ENCODE measurements at regions not wholly inside any gene's neighbourhood (a gene's known extent, or its start where the extent isn't known, plus 50 kb on each side); places are given as distances from the start of the nearest gene placed in this dataset.

DNA sequence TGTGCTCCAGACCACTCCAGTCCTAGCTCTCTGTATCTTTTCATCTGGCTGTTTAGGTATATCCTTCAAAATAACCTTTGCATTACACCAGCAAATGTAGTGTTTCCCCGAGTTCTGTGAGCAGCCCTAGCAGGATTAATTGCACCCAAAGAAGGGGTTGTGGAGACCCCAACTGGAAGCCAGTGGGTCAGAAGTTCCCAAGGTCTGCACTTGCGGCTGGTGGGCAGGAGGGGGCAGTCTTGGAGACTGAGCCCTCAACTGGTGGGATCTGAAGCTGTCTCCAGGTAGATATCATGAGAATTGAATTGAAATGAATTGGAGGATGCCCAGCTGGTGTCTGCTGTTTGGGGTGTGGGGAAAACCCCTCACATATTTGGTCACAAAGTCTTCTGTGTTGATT, 1485.3 kb upstream of the TENM3 start:
- DNase-seq (ENCODE audit: extremely low spot score, unreplicated experiment), result no peak
- H3K27ac Mint-ChIP-seq (ENCODE audit: unreplicated experiment), result no peak overlapping the region
- H3K4me3 Mint-ChIP-seq (ENCODE audit: unreplicated experiment), result no peak overlapping the region

DNA sequence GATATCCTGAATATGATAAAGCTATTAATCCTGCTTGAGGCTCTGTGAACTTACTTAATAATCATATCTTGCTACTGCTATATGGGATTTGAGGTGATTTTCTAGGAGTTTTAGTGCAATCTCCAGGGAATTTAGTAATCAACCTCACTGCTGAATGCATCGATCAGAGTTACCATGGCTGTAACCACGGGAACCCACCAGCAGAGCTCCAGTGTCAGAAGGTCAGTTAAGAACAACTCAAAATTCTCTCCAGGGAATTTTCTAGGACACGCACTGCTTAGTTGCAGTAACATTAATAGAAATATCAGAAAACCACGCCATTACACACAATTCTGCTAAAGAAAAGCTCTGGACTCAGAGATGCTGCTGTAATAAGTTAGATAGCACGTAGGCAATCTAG, 1477.2 kb upstream of the TENM3 start:
- no peak for DNase-seq (ENCODE audit: extremely low spot score, unreplicated experiment)
- no peaks in the 10 kb centered on the region for H3K9me3 Mint-ChIP-seq (ENCODE audit: unreplicated experiment)
- no peak overlapping the region for H3K4me3 Mint-ChIP-seq (ENCODE audit: unreplicated experiment)
- no peaks in the 10 kb centered on the region for H3K27me3 Mint-ChIP-seq (ENCODE audit: unreplicated experiment)
- H3K27ac Mint-ChIP-seq (ENCODE audit: unreplicated experiment), result no peak overlapping the region
- TF ChIP-seq, protein P1, sequence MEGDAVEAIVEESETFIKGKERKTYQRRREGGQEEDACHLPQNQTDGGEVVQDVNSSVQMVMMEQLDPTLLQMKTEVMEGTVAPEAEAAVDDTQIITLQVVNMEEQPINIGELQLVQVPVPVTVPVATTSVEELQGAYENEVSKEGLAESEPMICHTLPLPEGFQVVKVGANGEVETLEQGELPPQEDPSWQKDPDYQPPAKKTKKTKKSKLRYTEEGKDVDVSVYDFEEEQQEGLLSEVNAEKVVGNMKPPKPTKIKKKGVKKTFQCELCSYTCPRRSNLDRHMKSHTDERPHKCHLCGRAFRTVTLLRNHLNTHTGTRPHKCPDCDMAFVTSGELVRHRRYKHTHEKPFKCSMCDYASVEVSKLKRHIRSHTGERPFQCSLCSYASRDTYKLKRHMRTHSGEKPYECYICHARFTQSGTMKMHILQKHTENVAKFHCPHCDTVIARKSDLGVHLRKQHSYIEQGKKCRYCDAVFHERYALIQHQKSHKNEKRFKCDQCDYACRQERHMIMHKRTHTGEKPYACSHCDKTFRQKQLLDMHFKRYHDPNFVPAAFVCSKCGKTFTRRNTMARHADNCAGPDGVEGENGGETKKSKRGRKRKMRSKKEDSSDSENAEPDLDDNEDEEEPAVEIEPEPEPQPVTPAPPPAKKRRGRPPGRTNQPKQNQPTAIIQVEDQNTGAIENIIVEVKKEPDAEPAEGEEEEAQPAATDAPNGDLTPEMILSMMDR (IDR thresholded peaks at IDR 0.05), result no peak
- no peaks in the 10 kb centered on the region for H3K36me3 Mint-ChIP-seq (ENCODE audit: unreplicated experiment)
- peaks cover 13% of the 10 kb centered on the region for H3K4me1 Mint-ChIP-seq (ENCODE audit: unreplicated experiment)

More for the DNA sequence above, 1485.3 kb upstream of the TENM3 start:
- Mint-ChIP-seq H3K27me3 (ENCODE audit: unreplicated experiment) (no peaks in the 10 kb centered on the region), H3K9me3 (ENCODE audit: unreplicated experiment) (no peaks in the 10 kb centered on the region), H3K4me1 (ENCODE audit: unreplicated experiment) (no peaks in the 10 kb centered on the region), H3K36me3 (ENCODE audit: unreplicated experiment) (no peaks in the 10 kb centered on the region)
- TF ChIP-seq, protein P1 (IDR thresholded peaks at IDR 0.05), result no peak

DNA sequence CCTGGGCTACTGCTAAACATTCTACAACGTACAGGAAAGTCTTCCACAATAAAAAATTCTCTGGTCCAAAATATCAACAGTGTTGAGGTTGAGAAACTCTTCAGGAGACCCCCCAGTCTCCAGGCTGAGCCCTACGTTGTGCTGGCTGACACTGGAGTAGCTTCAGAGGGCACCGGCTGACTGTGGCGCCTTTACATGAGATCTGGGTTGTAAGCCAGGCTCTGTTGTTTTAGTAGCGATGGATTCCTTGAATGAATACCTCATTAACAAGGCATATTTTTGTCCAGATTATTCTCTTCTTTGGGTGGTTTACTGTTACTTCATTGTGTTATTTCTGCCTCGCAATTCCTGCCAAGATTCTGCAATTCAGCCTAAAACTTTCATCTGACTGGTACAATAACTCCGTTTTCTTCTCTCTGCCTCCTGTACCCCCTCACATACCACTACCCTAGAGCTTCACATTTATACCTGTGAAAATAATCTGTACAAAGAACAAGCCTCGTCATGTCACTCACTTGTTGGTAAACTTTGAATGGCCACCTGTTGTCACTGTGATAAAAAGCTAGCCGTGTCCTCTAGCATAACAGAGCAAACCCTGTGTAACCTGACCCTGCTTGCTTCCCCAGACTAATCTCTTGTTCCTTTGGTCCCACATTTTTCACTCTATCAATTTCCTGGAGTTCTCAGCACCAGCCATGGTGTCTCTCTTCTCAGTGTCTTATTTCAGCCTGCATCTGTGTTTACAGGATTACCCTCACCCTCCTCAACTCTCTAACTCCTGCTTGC, 1476.1 kb upstream of the TENM3 start:
- DNase-seq (ENCODE audit: extremely low spot score, unreplicated experiment), result no peak
- Mint-ChIP-seq H3K4me3 (ENCODE audit: unreplicated experiment) (no peak overlapping the region), H3K27me3 (ENCODE audit: unreplicated experiment) (no peaks in the 10 kb centered on the region), H3K27ac (ENCODE audit: unreplicated experiment) (no peak overlapping the region), H3K9me3 (ENCODE audit: unreplicated experiment) (no peaks in the 10 kb centered on the region), H3K4me1 (ENCODE audit: unreplicated experiment) (peaks cover 13% of the 10 kb centered on the region), H3K36me3 (ENCODE audit: unreplicated experiment) (no peaks in the 10 kb centered on the region)
- TF ChIP-seq, protein P1 (IDR thresholded peaks at IDR 0.05), result no peak

DNA sequence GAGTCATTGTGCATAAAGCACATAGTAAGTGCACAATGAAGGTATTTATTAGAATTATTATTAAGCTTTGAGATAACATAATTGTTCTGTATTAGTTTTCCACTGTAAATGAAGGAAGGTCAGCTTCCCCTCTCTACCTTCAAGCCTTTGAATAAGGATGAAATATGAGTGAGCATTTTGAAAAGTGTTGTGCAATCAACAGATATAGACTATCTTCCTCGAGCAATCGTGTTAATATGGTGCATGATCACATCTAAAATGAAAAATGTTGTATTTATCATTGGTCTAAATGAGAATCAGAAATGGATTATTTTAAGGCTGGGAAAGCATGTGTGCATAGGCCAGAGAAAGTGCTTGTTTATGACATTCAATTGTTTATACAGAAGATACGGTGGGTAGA, 1474.6 kb upstream of the TENM3 start:
- TF ChIP-seq, protein P1 (IDR thresholded peaks at IDR 0.05), result no peak
- Mint-ChIP-seq H3K27me3 (ENCODE audit: unreplicated experiment) (no peaks in the 10 kb centered on the region), H3K36me3 (ENCODE audit: unreplicated experiment) (no peaks in the 10 kb centered on the region)

DNA sequence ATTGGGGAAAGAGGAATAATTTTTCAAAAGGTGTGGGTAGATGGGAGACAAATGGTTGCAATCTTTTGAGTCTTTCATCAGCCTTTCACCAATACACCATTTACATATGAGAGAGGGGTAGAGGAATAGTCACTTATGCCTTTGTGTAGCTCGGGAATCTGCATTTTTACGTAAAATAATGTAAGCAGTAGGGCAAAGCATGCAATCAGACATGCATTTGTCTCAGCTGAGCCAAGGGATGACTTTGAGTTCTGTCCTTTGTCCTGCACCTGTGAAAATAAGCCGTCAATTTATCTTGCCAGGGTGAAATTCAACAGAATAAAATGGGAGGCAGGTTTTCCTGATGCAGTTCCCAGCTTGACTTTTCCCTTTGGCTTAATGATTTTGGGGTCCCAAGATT, 1473.4 kb upstream of the TENM3 start:
- no peak overlapping the region for H3K27ac Mint-ChIP-seq (ENCODE audit: unreplicated experiment)
- peaks cover 11% of the 10 kb centered on the region for H3K4me1 Mint-ChIP-seq (ENCODE audit: unreplicated experiment)
- H3K36me3 Mint-ChIP-seq (ENCODE audit: unreplicated experiment), result no peaks in the 10 kb centered on the region
- TF ChIP-seq, protein P1 (IDR thresholded peaks at IDR 0.05), result no peak
- H3K27me3 Mint-ChIP-seq (ENCODE audit: unreplicated experiment), result no peaks in the 10 kb centered on the region
- peaks cover 4% of the 10 kb centered on the region for H3K9me3 Mint-ChIP-seq (ENCODE audit: unreplicated experiment)
- DNase-seq (ENCODE audit: extremely low spot score, unreplicated experiment), result no peak
- H3K4me3 Mint-ChIP-seq (ENCODE audit: unreplicated experiment), result no peak overlapping the region

More for the DNA sequence above, 1474.6 kb upstream of the TENM3 start:
- Mint-ChIP-seq H3K4me1 (ENCODE audit: unreplicated experiment) (peaks cover 13% of the 10 kb centered on the region), H3K4me3 (ENCODE audit: unreplicated experiment) (no peak overlapping the region), H3K9me3 (ENCODE audit: unreplicated experiment) (no peaks in the 10 kb centered on the region), H3K27ac (ENCODE audit: unreplicated experiment) (no peak overlapping the region)
- DNase-seq (ENCODE audit: extremely low spot score, unreplicated experiment), result no peak

Data from osteocyte (in vitro differentiated cells).